ENCODE measurements at regions not wholly inside any gene's neighbourhood (a gene's known extent, or its start where the extent isn't known, plus 50 kb on each side); places are given as distances from the start of the nearest gene placed in this dataset.

- DNase-seq, result no peak
- Histone ChIP-seq H3K79me2 (ENCODE audit: insufficient read depth, low read length) (no peaks in the 10 kb centered on the region), H3K9me3 (ENCODE audit: control insufficient read depth, low read depth, low read length) (no peaks in the 10 kb centered on the region), H3K9ac (ENCODE audit: extremely low read depth, insufficient read length, low read length) (no peak overlapping the region), H3K4me1 (ENCODE audit: insufficient read depth, low read length) (no peaks in the 10 kb centered on the region), H3K27ac (ENCODE audit: insufficient read length, low read depth, low read length) (no peak overlapping the region), H4K91ac (ENCODE audit: insufficient read length, low read depth, low read length) (no peak overlapping the region), H2AK5ac (ENCODE audit: insufficient read length, low read length) (no peak overlapping the region), H2BK20ac (ENCODE audit: low read depth, low read length, poor library complexity, severe bottlenecking) (no peak overlapping the region), H2BK5ac (ENCODE audit: insufficient read length, low read length) (no peak overlapping the region), H3K4ac (ENCODE audit: low read depth, low read length) (no peak overlapping the region), H3K4me2 (ENCODE audit: insufficient read depth, insufficient read length, low read length) (no peak overlapping the region), H3K79me1 (ENCODE audit: insufficient read depth, low read depth, low read length, poor library complexity, severe bottlenecking) (no peaks in the 10 kb centered on the region), H3K23me2 (ENCODE audit: insufficient read length, low read depth, low read length, poor library complexity, severe bottlenecking) (no peaks in the 10 kb centered on the region), H3K14ac (ENCODE audit: insufficient read depth, low read length) (no peak overlapping the region), H3K56ac (ENCODE audit: insufficient read length, low read depth, low read length) (no peak overlapping the region), H3K27me3 (ENCODE audit: insufficient read depth, low read length) (no peaks in the 10 kb centered on the region), H2AFZ (ENCODE audit: low read length) (no peak overlapping the region), H4K8ac (replicated peaks; ENCODE audit: insufficient read length, low read depth, low read length) (no peak overlapping the region), H3K23ac (ENCODE audit: insufficient read length, low read depth, low read length) (no peak overlapping the region), H2BK12ac (ENCODE audit: insufficient read length, low read depth, low read length) (no peak overlapping the region), H2BK120ac (ENCODE audit: low read depth, low read length, poor library complexity, severe bottlenecking) (no peak overlapping the region), H4K5ac (ENCODE audit: insufficient read length, low read depth, low read length) (no peak overlapping the region), H4K20me1 (ENCODE audit: control insufficient read depth, insufficient read depth, insufficient read length) (no peaks in the 10 kb centered on the region), H3T11ph (ENCODE audit: low read length) (no peak overlapping the region), H2BK15ac (ENCODE audit: low read depth, low read length) (no peak overlapping the region), H3K18ac (ENCODE audit: insufficient read length, low read depth, low read length) (no peak overlapping the region)
- no CpG with 5 or more reads among the region's 18 CpGs for WGBS (ENCODE audit: extremely low coverage, insufficient read length, low lambda C conversion rate)
- Mint-ChIP-seq H3K27ac (peak overlapping the region in 1 of 3 experiments; percentile 34; a peak in 1 of 7 replicates), H3K9me3 (no peaks in the 10 kb centered on the region), H3K27me3 (ENCODE audit: low read depth) (no peaks in the 10 kb centered on the region), H3K4me3 (no peak overlapping the region), H3K4me1 (peaks cover 0 to 11% of the 10 kb centered on the region in 2 experiments; a peak in 2 of 4 replicates), H3K36me3 (ENCODE audit: insufficient read depth in 1 of 3, low read depth in 3 of 3) (no peaks in the 10 kb centered on the region; a peak in 1 of 7 replicates)
- TF ChIP-seq, protein P1, sequence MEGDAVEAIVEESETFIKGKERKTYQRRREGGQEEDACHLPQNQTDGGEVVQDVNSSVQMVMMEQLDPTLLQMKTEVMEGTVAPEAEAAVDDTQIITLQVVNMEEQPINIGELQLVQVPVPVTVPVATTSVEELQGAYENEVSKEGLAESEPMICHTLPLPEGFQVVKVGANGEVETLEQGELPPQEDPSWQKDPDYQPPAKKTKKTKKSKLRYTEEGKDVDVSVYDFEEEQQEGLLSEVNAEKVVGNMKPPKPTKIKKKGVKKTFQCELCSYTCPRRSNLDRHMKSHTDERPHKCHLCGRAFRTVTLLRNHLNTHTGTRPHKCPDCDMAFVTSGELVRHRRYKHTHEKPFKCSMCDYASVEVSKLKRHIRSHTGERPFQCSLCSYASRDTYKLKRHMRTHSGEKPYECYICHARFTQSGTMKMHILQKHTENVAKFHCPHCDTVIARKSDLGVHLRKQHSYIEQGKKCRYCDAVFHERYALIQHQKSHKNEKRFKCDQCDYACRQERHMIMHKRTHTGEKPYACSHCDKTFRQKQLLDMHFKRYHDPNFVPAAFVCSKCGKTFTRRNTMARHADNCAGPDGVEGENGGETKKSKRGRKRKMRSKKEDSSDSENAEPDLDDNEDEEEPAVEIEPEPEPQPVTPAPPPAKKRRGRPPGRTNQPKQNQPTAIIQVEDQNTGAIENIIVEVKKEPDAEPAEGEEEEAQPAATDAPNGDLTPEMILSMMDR (conservative IDR thresholded peaks at IDR 0.05), result no peak
Measured at GRCh38 chr16:85258629-85259028, 146.4 kb upstream of the CIBAR2 start.

Data from H9 (cell line).